ENCODE measurements at regions not wholly inside any gene's neighbourhood (a gene's known extent, or its start where the extent isn't known, plus 50 kb on each side); places are given as distances from the start of the nearest gene placed in this dataset.

DNA sequence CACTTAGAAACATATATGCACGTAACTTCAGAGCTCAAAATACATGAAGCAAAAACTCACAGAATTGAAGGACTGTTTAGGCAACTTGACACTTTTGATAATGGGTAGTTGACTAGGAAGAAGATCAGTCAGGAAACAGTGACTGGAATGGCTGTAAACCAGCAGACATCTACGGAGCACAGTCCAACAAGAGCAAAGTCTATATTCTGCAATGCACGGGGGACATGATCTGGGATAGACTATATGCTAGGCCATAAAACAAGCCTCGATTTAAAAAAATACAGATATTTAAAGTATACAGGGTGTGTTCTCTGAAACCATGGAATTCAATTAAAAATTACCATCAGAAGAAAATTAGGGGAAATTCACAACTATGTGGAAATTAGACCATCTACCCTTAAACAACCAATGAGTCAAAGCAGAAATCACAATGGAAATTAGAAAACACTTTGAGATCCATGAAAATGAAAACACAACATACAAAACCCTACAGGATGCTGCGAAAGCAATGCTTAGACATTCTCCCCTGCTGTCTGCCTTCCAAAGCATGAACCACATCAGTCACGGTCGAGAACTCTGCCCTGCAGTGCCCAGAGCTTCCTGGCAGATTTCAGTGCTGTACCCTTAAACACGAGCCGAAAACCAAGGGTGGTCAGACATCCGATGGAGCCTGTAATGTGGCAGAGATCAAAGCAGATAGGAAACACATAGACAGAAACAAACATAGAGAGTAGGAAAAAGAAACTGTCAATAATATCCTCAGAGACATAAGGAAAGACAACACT, 651.9 kb upstream of the HS6ST1 start:
- no peak for DNase-seq

- DNase-seq, result no peak
Observed at GRCh38 chr2:128973566-128973965, 654.9 kb upstream of the HS6ST1 start.

DNA sequence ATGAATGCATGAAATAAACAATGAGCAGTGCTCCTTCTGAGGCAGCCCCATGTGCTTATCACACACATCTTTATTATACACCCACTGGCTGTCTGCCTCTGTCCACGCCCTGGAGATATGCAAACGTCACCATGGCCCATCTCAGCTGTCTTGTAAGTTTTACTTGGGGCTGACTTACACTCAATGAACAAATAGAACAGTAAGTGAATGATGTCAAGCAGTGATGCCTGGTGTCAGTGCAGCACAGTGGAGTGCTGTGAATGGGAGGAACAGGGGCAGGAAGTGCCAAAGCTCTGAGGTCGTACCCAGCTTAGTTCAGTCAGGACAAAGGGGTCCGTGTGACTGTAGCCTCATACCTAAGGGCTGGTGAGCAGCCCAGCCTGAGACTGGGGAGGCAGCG, 659.5 kb upstream of the HS6ST1 start:
- no peak for DNase-seq

GRCh38 chr2:128979182-128979581, 660.5 kb upstream of the HS6ST1 start:
- DNase-seq, result no peak

GRCh38 chr2:128980475-128980874, 661.8 kb upstream of the HS6ST1 start:
- no peak for DNase-seq

DNA sequence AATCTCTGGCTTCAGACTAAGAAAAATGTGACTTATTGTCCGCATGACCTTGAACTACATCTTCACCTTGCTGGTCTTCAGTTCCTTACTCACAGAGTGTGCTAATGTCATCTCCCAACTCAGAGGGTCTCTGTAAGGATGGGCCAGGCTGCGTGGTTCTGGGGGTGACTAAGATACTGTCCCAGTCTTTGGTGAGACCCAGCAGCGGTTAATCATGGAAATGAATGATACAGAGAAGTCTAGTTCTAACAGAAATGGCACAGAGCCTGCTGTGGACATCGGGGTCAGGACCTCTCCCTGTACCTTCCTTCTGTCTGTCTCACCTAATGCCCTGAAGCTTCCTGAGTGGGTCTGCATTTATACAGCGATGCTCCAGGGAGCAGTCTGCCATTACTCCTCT, 662.7 kb upstream of the HS6ST1 start:
- DNase-seq, result no peak

GRCh38 chr2:128982001-128982400, 663.3 kb upstream of the HS6ST1 start:
- DNase-seq, result no peak

- no peak for DNase-seq
Observed at GRCh38 chr2:128982670-128983069, 664.0 kb upstream of the HS6ST1 start.

GRCh38 chr2:128983094-128983493, 664.4 kb upstream of the HS6ST1 start:
- DNase-seq, result no peak

DNA sequence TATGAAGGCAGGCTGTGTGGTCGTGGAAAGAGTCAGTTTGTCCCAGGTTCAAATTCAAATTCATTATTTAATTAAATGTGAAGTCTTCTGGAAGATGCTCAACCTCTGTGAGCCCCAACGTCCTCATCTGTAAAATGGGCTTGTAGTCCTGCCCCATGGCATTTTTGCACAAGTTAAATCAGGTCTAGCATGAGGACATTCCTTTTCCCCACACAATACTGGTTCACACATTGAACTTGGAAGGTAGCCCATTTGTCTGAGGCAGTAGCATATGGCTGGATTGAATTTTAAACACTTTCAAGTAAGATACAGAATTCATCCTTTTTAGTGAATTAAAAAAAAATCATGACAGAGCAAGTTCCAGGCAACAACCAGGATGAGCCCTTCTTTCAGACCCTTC, 665.4 kb upstream of the HS6ST1 start:
- no peak for DNase-seq

DNA sequence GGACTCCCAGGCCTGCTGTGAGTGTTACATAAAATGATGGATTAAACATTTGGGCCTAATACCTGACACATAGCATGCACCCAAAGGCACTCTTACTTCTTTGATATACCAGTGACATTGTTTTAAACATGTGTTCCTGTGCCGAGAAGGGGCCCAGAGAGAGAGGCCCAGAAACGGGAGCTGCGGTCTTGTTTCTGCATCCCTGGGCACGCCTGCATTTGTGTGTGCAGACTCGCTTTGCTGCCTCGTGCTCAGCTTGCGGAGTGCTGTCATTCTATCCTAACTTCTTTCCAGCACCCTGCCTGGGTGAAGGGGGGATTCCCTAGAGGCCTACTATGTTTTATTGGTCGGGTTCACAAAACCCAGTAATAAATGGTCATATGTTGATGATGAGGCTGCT, 666.2 kb upstream of the HS6ST1 start:
- DNase-seq, result no peak

GRCh38 chr2:128986026-128986715, 667.5 kb upstream of the HS6ST1 start:
- no peak for DNase-seq

- peak; percentile 10 for DNase-seq
Observed at GRCh38 chr2:128986867-128987268, 668.2 kb upstream of the HS6ST1 start.

GRCh38 chr2:128988326-128988725, 669.7 kb upstream of the HS6ST1 start:
- DNase-seq, result no peak

DNA sequence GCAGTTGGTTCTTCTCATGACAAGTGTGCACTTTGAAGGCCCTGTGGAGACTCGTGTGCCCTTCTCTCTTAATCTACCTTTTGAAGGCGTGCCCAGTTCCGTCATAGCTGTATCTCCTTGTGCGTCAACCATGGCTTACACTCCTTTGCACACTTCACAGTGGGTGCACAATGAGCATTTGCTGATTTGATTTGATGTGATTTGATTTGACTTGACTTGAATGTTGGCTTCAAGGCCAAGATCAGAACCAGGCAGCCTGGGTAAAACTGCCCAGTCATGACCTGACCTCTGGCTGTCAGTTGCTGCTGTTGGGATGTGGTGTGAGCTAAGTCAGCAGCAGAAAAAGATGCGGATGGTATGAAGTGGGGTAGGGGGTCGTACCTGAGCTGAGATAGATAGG, 670.3 kb upstream of the HS6ST1 start:
- no peak for DNase-seq

DNA sequence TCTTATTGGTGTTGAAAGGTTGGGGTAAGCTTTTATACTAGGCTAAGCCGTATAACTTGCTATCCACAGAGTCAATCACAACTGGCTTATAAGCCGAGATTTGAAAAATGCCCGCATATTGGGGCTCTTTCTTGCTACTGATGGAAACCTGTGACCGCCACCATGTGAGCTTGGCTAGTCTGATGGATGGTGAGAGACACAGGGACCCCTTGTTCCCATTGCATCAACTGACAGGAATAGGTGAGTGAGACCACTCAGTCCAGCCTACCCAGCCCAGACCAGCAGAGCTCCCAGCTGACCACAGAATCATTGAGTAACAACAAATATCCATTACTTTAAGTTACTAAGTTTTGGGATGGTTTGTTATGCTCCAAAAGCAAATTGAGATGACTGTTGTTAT, 676.4 kb upstream of the HS6ST1 start:
- DNase-seq, result no peak

GRCh38 chr2:128996078-128996477, 677.4 kb upstream of the HS6ST1 start:
- no peak for DNase-seq

DNA sequence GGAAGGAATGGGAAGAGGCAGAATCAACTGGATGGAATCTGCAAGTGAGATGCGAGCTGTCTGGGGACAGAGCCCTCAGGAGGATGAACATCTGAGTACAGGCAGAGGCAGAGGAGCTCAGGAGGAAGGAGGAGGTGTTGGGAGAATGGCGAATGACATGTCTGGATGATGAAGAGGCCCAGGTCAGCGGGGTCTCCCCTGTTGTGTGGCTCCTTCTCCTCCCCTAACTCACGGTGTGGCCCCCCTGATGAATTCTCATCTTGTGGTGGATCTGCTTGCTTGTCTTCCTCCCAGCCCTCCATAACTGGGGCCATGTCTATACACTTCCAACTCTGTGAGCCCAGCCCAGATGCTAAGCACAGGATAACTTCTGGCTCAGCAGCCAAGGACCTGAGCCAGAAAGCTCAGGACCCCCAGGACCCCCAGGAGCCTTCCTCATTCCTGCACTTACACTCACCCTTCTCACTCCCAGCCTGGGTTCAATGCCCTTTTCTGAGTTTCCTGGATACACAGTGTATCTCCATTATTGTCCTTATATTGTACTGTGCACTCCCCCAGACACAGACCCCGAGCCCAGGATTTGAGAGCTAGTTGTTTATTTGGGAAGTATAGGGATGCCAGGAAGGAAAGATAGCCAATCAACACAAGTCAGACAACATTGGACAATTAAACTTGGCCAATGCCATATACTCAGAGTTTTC, 678.6 kb upstream of the HS6ST1 start:
- no peak for DNase-seq

GRCh38 chr2:129001926-129002325, 683.3 kb upstream of the HS6ST1 start:
- no peak for DNase-seq

DNA sequence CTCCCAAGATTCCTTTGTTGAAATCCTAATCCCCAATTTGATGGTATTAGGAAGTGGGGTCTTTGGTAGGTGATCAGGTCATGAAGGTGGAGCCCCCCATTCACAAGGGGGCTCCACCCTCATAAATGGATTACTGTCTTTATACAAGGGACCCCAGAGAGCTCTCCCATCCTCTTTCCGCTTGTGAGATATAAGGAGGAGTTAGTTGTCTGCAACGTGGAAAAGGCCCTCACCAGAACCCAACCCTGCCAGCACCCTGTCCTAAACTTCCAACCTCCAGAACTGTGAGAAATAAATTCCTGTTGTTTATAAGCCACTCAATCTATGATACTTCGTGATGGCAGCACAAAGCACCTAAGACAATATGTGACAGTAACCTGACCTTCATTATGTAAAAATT, 684.1 kb upstream of the HS6ST1 start:
- DNase-seq, result no peak

DNA sequence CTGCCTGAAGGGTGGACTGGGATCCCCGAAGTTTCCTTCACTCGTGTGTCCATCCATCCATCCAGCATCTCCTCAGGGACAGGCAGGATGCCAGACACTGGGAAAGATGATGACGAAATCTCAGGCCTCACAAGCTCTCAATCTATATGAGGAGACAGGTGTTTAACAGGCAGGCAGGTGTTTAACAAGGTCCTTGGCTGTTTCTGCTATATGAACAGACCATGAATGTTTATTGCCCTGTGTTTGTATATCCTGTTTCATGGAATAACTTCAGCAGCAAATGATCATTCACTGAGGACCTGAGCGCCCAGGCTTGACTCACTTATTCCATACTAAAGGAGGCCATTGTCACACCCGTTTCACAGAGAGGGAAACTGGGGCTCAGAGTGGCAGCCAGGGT, 685.8 kb upstream of the HS6ST1 start:
- peak; percentile 88 for DNase-seq

- DNase-seq, result no peak
Observed at GRCh38 chr2:129004940-129005490, 686.3 kb upstream of the HS6ST1 start.

- DNase-seq, result peak; percentile 14
Observed at GRCh38 chr2:129006135-129006886, 687.6 kb upstream of the HS6ST1 start.

Data from DMS153 (cell line).